ENCODE measurements at regions not wholly inside any gene's neighbourhood (a gene's known extent, or its start where the extent isn't known, plus 50 kb on each side); places are given as distances from the start of the nearest gene placed in this dataset.
"Not testable (repeated sequence)": the region's sequence is repeated elsewhere in the genome, so short reads cannot be mapped to it uniquely, and the experiment has no call there.

DNA sequence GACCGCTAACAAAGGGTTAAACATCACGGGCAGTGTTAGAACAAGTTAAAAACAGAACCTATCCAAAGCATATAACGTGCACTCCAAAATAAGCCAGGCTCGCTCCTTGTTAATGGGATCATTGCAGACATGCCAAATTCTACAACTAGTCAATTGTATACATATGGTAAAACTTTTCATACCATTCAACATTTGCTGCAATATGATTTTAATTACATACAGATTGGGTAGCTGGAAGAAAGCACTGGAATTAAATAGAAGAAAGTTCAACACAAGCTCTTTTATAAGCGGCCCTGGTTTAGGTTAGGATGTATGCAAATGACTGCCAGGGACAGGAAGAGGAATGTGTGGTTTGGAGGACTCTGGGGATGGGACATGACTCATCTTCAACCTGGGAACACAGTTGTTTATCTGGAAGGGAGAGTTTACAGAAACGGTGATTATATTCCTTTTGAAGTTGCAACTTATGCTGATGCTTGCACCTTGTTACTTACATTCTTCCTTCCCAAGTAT, 62.5 kb upstream of the TIAM2 start:
- ChIA-PET CTCF (interaction anchor here (1.3 to 10.1 kb wide), 2 partner anchors 64 to 239 kb away, joined by 4 to 163 read pairs; no protein-coding TSS in a partner anchor), POLR2A (interaction anchor here (1.8 kb wide), 1 partner anchor 239 kb away, joined by 4 read pairs; no protein-coding TSS in a partner anchor)
- Histone ChIP-seq H3K27me3 (ENCODE audit: control insufficient read depth, insufficient read depth, low read length) (no peaks in the 10 kb centered on the region), H3K4me3 (ENCODE audit: low read depth, low read length) (no peak overlapping the region), H3K9me3 (ENCODE audit: control insufficient read depth, insufficient read depth, low read length) (no peaks in the 10 kb centered on the region), H3K27ac (ENCODE audit: low read depth, low read length) (no peak overlapping the region)
- DNase-seq (ENCODE audit: low read depth, low spot score), result peak; percentile 45
- no peak for TF ChIP-seq CTCF (IDR thresholded peaks at IDR 0.05; ENCODE audit: low read depth, low read length)

GRCh38 chr6:154933181-154933827, 61.8 kb upstream of the TIAM2 start:
- no peaks in the 10 kb centered on the region for H3K9me3 ChIP-seq (ENCODE audit: control insufficient read depth, insufficient read depth, low read length)
- ChIA-PET POLR2A (interaction anchor here (1.8 kb wide), 1 partner anchor 238 kb away, joined by 4 read pairs; no protein-coding TSS in a partner anchor), CTCF (interaction anchor here (10.1 kb wide), 1 partner anchor 238 kb away, joined by 163 read pairs; no protein-coding TSS in a partner anchor)
- DNase-seq (ENCODE audit: low read depth, low spot score), result no peak
- H3K27ac ChIP-seq (ENCODE audit: low read depth, low read length), result no peak overlapping the region
- TF ChIP-seq CTCF (IDR thresholded peaks at IDR 0.05; ENCODE audit: low read depth, low read length), result no peak
- no peak overlapping the region for H3K4me3 ChIP-seq (ENCODE audit: low read depth, low read length)
- H3K27me3 ChIP-seq (ENCODE audit: control insufficient read depth, insufficient read depth, low read length), result no peaks in the 10 kb centered on the region

GRCh38 chr6:154937306-154938220, 57.6 kb upstream of the TIAM2 start:
- no peak overlapping the region for H3K4me3 ChIP-seq (ENCODE audit: low read depth, low read length)
- POLR2A ChIA-PET, result interaction anchor here (0.6 kb wide), 1 partner anchor 107 kb away, joined by 5 read pairs; no protein-coding TSS in a partner anchor
- no peaks in the 10 kb centered on the region for H3K9me3 ChIP-seq (ENCODE audit: control insufficient read depth, insufficient read depth, low read length)
- peak; percentile 34 for TF ChIP-seq CTCF (IDR thresholded peaks at IDR 0.05; ENCODE audit: low read depth, low read length)
- H3K27ac ChIP-seq (ENCODE audit: low read depth, low read length), result peak overlapping the region; percentile 39
- CTCF ChIA-PET, result interaction anchor here (0.5 kb wide), 1 partner anchor 280 kb away, joined by 3 read pairs; no protein-coding TSS in a partner anchor
- H3K27me3 ChIP-seq (ENCODE audit: control insufficient read depth, insufficient read depth, low read length), result no peaks in the 10 kb centered on the region
- peak; percentile 27 for DNase-seq (ENCODE audit: low read depth, low spot score)

DNA sequence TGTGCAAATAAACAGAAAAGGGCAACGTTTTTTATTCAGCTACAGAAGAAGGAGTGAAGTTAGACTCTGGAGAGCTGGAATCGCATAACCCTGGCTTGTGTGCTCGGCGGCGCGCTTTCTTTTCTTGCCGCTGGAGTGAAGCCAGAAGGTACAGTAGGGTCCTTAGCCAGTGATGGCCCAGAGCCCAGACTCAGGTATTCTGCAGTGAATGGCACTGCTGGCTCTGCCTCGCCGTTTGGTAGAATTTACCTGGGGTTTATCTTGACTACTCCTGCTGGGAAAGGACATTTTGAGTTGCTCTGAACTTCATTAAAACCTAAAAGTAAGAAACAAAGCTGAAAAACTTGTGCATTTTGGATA, 56.9 kb upstream of the TIAM2 start:
- POLR2A ChIA-PET, result no interaction called here

DNA sequence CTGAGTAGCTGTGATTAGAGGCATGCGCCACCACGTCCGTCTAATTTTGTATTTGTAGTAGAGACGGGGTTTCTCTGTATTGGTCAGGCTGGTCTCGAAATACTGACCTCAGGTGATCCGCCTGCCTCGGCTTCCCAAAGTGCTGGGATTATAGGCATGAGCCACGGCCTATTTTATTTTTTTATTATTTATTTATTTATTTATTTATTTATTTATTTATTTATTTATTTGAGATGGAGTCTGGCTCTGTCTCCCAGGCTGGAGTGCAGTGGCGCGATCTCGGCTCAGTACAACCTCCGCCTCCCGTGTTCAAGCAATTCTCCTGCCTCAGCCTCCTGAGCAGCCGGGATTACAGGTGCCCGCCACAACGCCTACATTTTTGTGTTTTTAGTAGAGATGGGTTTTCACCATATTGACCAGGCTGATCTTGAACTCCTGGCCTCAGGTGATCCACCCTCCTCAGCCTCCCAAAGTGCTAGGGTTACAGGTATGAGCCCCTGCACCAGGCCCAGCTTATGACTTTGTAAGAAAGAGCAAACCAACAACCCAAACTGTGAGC, 56.3 kb upstream of the TIAM2 start:
- H3K9me3 ChIP-seq (ENCODE audit: control insufficient read depth, insufficient read depth, low read length); H3K27ac ChIP-seq (ENCODE audit: low read depth, low read length); POLR2A ChIA-PET; DNase-seq (ENCODE audit: low read depth, low spot score); H3K4me3 ChIP-seq (ENCODE audit: low read depth, low read length); H3K27me3 ChIP-seq (ENCODE audit: control insufficient read depth, insufficient read depth, low read length): not testable (repeated sequence)
- CTCF ChIA-PET, result interaction anchor here (1.0 kb wide), 1 partner anchor 10 kb away, joined by 5 read pairs; no protein-coding TSS in a partner anchor

More for the DNA sequence above, 56.9 kb upstream of the TIAM2 start:
- CTCF ChIA-PET, result interaction anchor here (0.5 to 1.0 kb wide), 2 partner anchors 10 to 280 kb away, joined by 3 to 5 read pairs; no protein-coding TSS in a partner anchor
- DNase-seq (ENCODE audit: low read depth, low spot score), result no peak
- H3K4me3 ChIP-seq (ENCODE audit: low read depth, low read length), result no peak overlapping the region
- no peaks in the 10 kb centered on the region for H3K9me3 ChIP-seq (ENCODE audit: control insufficient read depth, insufficient read depth, low read length)
- no peaks in the 10 kb centered on the region for H3K27me3 ChIP-seq (ENCODE audit: control insufficient read depth, insufficient read depth, low read length)
- no peak for TF ChIP-seq CTCF (IDR thresholded peaks at IDR 0.05; ENCODE audit: low read depth, low read length)
- H3K27ac ChIP-seq (ENCODE audit: low read depth, low read length), result peak overlapping the region; percentile 39

Data from AG04450 (cell line).